ENCODE measurements at regions not wholly inside any gene's neighbourhood (a gene's known extent, or its start where the extent isn't known, plus 50 kb on each side); places are given as distances from the start of the nearest gene placed in this dataset. TPM values are rescaled to one million over a fixed set of nuclear protein-coding genes. Genes with fewer than 3 reads are reported as not detected.

GRCh38 chr3:159938714-159939113 is 49.9 kb upstream of the IL12A start:
- no peaks in the 10 kb centered on the region for H3K79me2 ChIP-seq (replicated peaks; ENCODE audit: insufficient read depth)
- H3K27ac ChIP-seq (ENCODE audit: low read depth): no peak overlapping the region
- H4K20me1 ChIP-seq (replicated peaks; ENCODE audit: insufficient read depth): no peaks in the 10 kb centered on the region
- TF ChIP-seq REST (IDR thresholded peaks at IDR 0.05; ENCODE audit: unreplicated experiment) (no peak), STAT1 (IDR thresholded peaks at IDR 0.05; ENCODE audit: unreplicated experiment) (no peak), POLR2AphosphoS5 (IDR thresholded peaks at IDR 0.05; ENCODE audit: low read depth) (no peak), CTCF (conservative IDR thresholded peaks at IDR 0.05; ENCODE audit: low read depth in 2 of 2) (no peak), NANOG (IDR thresholded peaks at IDR 0.05; ENCODE audit: borderline replicate concordance) (no peak)
- no peak overlapping the region for H2AFZ ChIP-seq
- Mint-ChIP-seq H3K36me3 (ENCODE audit: low read depth) (peaks cover 13% of the 10 kb centered on the region), H3K9me3 (peaks cover 29% of the 10 kb centered on the region), H3K4me1 (no peaks in the 10 kb centered on the region), H3K27me3 (ENCODE audit: insufficient read depth, low read depth, poor library complexity) (peaks cover 3% of the 10 kb centered on the region), H3K4me3 (no peak overlapping the region), H3K27ac (no peak overlapping the region)
- H3K4me2 ChIP-seq: no peak overlapping the region
- H3K4me1 ChIP-seq (ENCODE audit: insufficient read depth): no peaks in the 10 kb centered on the region
- no peaks in the 10 kb centered on the region for H3K27me3 ChIP-seq (ENCODE audit: insufficient read depth)
- no peak for DNase-seq (ENCODE audit: low spot score)
- no peaks in the 10 kb centered on the region for H3K36me3 ChIP-seq (ENCODE audit: insufficient read depth)
- no peak overlapping the region for H3K4me3 ChIP-seq
- H3K9me2 ChIP-seq (ENCODE audit: insufficient read depth): no peaks in the 10 kb centered on the region; the same call in 1 of the 2 replicates
- ATAC-seq: no peak
- H3F3A ChIP-seq (replicated peaks; ENCODE audit: low read depth): no peaks in the 10 kb centered on the region

Small RNA genes in the stretch of these regions (microRNA-seq; reads per million reads assigned to microRNA genes)
- gene MIR3919: not detected

Small RNA genes in the stretch of these regions (small RNA-seq; reads per million reads assigned to genes)
- not detected for gene MIR3919 (ENCODE audit: low replicate concordance)
- gene RNU2-31P (ENCODE audit: low replicate concordance): not detected
